Epithelial cell of esophagus (primary cell): ENCODE measurements at regions not wholly inside any gene's neighbourhood (a gene's known extent, or its start where the extent isn't known, plus 50 kb on each side); places are given as distances from the start of the nearest gene placed in this dataset.
A peak's percentile ranks its signal among the peaks of the same experiment; 100 is the strongest.

ENCODE experiments used
- DNase-seq: peaks from one replicate; pipeline ENCODE4 v3.0.0; 2010; ENCODE audit warnings: low read depth
- H3K4me3 ChIP-seq: 2 replicates; pipeline ENCODE4 v1.5.1; 2011; ENCODE audit warnings: mild to moderate bottlenecking, low read length, control low read depth
- TF ChIP-seq, protein P1 (sequence below): IDR thresholded peaks from 2 replicates; pipeline ENCODE4 v1.5.1; 2011; ENCODE audit warnings: low read depth, mild to moderate bottlenecking, low read length, control low read depth, inconsistent platforms; ENCODE audit not compliant: insufficient read depth; ENCODE audit errors: missing control alignments

DNA sequence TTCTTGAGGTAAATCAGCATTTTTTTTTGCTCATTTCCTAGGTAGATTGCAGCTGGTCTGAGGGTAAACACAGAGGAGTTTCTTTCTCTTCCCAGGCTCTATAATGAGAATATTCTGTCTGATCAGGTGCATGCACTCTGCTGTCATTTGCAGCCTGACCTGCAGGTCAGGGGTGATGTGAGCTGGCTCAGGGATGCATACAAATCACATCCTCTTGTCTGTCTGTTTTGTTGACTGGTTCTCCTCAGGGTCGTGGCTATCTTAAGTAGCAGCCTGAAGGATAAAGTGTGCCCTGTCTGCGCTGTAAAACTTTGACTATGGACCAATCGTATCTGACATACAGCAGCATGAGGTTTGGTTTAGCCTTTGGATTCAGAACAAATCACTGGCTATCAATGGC is 183.4 kb upstream of the POU3F2 start:
- H3K4me3 ChIP-seq = no peak overlapping the region
- TF ChIP-seq, protein P1, sequence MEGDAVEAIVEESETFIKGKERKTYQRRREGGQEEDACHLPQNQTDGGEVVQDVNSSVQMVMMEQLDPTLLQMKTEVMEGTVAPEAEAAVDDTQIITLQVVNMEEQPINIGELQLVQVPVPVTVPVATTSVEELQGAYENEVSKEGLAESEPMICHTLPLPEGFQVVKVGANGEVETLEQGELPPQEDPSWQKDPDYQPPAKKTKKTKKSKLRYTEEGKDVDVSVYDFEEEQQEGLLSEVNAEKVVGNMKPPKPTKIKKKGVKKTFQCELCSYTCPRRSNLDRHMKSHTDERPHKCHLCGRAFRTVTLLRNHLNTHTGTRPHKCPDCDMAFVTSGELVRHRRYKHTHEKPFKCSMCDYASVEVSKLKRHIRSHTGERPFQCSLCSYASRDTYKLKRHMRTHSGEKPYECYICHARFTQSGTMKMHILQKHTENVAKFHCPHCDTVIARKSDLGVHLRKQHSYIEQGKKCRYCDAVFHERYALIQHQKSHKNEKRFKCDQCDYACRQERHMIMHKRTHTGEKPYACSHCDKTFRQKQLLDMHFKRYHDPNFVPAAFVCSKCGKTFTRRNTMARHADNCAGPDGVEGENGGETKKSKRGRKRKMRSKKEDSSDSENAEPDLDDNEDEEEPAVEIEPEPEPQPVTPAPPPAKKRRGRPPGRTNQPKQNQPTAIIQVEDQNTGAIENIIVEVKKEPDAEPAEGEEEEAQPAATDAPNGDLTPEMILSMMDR = no peak
- no peak for DNase-seq

DNA sequence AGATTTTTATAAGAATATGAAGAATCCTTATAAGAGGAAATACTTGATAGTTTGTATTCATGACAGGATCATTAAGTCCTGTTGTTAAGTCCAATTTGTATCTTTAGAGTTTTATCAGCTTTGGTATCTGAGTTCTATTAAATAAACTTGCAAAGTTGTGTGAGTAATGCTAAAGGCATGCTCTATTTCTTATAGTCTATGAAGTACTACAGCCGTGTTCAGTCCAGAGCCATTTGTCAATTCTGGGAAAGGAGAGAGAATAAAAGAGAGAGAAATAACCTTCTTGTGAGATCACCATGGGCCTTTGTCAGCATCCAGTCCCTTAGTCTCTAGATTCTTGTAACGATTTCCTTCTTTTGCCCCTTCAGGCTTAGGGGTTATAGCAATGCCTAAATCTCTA is 181.2 kb upstream of the POU3F2 start:
- H3K4me3 ChIP-seq = no peak overlapping the region
- no peak for DNase-seq
- TF ChIP-seq, protein P1 = no peak

DNA sequence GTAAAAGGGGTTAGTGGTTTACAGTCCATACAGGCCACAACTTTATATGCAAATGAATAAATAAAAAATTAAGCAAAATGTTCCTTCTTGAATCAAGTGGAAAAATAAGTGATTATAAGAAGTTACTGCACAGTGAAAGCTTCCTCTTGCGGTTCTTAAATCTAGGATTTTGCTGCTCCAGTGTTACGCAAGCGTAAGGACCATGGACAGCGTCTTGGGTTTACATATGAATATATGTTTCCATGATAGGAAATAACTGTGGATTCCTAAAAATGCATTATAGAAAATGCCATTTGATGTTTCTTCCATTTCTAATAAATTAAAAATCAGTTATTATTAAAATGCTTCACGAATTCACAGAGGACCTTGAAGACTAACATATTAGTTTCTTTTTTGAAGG is 176.6 kb upstream of the POU3F2 start:
- DNase-seq = peak; percentile 78
- H3K4me3 ChIP-seq = no peak overlapping the region
- TF ChIP-seq, protein P1 = no peak

DNA sequence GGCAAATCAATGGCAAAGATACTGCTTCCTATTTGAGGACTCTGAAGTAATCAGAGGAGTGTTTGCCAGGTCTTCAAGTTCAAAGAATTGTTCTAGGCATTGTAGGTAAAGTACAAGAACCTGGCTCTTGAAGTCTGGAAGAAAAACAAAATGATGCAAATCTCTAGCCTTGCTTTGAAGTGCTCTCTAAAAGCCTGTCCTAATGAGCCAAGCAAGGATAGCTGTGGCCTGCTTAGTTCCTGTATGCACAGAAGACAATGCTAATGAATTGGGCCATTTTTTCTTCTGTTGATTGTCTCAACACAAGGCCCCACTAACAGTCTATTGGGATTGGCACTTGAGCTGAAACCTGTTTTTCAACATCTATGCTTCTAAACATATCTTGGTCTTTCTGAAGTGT is 165.0 kb upstream of the POU3F2 start:
- TF ChIP-seq, protein P1 = no peak
- H3K4me3 ChIP-seq = no peak overlapping the region
- DNase-seq = no peak

DNA sequence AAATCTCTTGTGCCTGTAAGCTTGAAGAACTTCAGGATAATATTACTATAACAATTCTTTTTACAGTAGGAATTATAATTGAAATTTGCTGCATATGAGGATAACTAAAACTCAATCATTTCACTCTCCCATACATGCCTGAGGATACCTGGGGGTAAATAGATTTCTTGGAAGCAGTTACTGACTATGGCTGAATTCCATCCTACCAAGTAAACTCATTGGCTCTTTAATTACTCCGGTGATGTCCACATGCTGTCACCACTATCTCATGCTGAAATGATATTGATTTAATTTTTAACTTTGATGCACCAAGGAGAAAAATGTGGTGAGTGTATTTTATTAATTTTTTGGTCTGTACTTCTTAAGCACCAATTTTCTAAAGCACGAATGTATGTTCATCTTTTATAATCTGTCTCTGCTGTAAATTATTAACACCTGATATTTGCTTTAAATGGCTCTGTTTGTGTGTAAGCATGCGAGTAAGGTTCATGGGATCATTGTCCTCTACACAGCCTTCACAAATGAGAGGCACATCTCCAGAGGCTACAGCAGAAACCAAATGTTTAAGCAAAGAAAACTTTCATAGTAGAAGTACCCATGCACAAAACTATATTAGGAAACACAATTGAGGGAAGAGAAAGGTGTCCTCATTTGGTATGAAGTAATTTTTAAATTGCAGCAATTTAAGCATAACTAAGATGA is 164.2 kb upstream of the POU3F2 start:
- TF ChIP-seq, protein P1 = no peak
- no peak for DNase-seq
- H3K4me3 ChIP-seq = no peak overlapping the region

DNA sequence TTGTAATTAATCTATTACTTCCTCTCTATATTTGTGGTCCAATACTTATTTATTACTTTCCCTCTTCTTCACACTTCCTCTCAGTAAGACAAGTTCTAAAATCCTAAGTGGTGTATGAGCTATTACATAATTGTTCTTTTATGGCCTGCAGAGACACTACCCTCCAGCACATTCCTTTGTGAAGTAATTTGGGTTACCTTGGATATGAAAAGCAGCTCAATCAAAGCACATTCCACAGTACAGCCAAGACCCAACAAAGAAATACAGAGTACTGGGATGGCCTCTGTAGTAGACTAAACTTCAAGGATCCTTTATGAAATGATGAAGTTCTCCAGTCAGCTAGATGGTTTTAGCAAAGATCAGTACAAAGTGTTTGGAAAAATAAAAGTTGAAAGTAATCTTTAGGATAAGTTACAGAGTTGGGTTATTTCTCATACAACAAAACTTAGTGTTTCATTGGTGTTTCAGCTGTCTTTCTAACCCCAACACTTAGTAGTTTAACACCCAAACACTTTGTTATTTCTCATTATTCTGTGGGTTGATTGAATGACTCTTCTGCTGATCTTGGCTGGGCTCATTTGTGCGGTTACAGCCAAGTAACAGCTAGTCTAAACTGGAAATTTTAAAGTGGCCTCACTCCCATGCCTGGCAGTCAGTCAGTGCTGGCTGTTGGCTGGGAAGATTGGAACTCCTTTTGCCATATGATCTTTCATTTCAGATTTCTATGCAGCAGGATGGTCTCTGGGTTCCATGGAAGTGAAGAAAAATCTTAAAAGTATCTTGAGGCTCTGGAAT is 161.5 kb upstream of the POU3F2 start:
- no peak for DNase-seq
- TF ChIP-seq, protein P1 = no peak
- no peak overlapping the region for H3K4me3 ChIP-seq

DNA sequence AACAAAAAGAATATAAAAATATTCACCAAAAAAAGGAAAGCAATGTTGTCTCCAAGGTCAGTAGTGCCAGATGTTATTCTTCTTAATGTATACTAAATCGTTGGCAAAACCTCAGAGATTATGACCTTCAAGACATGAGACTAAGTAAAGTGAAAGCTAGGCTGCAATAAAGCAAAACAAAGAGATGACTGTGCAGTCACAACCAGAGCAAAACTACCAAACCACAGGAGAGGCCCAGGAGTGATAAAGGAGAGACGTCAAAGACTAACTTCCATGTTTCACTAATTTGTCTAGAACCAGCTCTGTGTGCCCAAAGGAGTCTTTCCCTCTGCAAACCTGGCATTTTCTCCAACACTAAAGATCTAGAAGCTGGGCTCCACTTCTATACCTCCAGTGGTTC is 155.9 kb upstream of the POU3F2 start:
- H3K4me3 ChIP-seq = no peak overlapping the region
- no peak for DNase-seq
- TF ChIP-seq, protein P1 = no peak
